DMS 273 treated with DMSO at 0.1 percent for 48 hours (cell line): ENCODE measurements at regions not wholly inside any gene's neighbourhood (a gene's known extent, or its start where the extent isn't known, plus 50 kb on each side); places are given as distances from the start of the nearest gene placed in this dataset.
A peak's percentile ranks its signal among the peaks of the same experiment; 100 is the strongest.
"Not testable (repeated sequence)": the region's sequence is repeated elsewhere in the genome, so short reads cannot be mapped to it uniquely, and the experiment has no call there.

ENCODE experiments used
- DNase-seq: peaks from one replicate; lab custom pipeline; 2025; lab: John Stamatoyannopoulos, UW

DNA sequence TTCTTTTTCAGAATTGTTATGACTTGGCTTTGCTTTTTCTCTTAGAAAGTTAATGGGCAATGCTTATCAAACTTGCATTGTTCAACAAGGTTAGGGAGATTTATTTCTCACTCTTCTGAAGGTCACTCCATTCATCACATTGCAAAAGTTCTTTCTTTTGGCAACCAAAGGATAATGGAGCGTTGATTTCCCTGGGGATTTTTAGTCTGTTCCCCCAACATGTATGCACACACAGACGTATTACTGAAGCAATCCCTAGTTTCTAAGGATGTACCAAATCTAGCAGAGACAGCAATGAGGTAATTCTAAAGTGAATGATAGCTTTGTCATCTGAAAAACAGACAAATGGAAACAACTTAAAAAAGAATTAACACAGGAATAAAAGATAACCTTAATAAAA, 349.1 kb downstream of the NYAP2 start:
- no peak for DNase-seq

DNA sequence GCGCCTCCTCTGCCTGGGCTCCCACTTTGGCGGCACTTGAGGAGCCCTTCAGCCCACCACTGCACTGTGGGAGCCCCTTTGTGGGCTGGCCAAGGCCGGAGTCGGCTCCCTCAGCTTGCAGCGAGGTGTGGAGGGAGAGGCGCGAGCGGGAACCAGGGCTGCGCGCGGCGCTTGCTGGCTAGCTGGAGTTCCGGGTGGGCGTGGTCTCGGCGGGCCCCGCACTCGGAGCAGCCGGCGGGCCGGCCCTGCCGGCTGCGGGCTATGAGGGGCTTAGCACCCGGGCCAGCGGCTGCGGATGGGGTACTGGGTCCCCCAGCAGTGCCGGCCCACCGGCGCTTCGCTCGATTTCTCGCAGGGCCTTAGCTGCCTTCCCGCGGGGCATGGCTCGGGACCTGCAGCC, 344.5 kb downstream of the NYAP2 start:
- not testable (repeated sequence) for DNase-seq

DNA sequence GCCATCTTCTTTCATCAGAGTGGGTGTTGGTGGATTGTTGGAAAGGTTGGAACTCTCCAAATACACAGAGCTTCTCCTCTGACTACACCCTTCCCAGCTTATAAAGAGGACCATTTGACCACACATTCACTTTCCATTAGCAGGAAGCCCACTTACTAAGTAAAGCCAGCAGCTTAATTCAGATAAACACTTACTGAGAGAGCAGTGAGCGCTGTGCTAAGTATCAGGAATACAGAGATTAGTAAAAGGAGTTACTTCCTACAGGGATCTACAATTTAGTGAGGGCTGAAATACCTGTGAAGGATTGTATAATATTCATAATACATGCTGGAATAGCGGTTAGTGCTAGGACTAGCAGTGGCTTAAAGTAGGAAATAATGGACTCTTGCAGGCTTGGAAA, 343.0 kb downstream of the NYAP2 start:
- DNase-seq = no peak

DNA sequence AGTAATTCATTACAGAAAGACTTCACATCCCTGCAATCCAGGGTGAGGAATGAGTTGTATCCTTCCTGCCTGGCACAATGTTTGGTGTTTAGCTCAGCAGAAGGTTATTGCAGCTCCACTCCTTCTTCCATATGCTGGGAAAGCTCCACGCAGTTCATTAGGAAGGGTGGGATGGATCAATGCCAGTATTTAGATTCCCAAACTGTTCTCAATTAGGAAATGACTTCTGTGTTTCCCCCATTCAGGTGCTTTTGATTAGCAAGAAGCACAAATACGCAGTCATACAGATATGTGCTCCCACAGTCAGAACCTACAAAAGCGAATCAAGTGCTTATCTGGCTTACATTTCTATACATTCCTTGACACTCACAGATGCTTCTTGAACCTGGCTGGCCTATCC, 340.6 kb downstream of the NYAP2 start:
- no peak for DNase-seq

DNA sequence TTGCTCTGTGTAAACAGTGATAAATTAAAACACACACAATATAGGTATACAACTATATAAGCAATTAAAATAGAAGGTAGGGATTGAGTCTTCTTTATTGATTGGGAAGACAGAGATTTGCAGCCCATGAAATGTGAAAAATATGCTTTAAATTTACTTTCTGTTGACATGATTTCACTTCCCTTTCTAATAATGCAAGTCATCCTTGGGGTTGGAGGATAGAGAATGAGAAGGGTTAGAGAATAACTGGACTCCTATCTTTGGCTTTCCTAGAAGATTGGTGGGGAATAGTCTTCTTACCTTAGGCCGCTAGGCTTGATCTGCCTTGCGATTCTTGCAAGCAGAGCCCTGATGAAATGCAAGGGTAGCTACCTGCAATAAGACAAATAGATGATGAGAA, 339.8 kb downstream of the NYAP2 start:
- no peak for DNase-seq

DNA sequence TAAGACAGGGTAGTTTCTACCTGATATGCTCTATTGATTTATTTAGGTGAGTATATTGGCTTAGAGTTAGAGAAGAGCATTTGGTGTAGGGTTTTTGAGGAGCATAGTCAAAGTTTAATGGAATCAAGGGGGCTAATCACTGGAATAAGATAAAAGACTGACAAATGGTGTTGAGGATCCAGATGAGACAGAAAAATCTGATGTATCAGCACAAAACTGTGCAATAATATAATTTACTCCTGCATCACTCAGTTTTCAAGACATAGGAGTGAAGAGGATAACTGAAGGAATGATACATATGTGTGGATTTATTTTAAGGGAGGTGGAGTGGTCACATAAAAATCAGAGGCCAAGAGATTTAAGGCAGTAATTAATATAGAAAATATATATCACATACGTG, 339.2 kb downstream of the NYAP2 start:
- DNase-seq = no peak

DNA sequence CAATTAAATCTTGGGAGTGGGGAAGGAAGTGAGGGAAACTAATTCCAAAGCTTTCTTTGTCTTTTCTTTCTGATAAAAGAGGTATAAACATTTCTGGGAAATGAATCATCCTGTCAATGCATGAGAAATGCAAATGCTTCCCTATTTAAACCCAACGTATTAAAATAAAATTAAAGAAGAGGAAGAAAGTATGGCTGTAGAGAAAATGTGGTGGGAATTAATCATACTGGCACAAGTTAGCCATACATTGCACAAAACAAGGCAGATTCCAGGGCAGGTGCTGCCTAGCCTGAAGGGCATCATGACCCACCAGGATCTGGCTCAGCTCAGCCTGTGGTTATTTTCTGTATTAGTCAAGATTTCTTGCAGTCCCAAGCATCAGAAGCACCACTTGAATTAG, 338.0 kb downstream of the NYAP2 start:
- DNase-seq = no peak

DNA sequence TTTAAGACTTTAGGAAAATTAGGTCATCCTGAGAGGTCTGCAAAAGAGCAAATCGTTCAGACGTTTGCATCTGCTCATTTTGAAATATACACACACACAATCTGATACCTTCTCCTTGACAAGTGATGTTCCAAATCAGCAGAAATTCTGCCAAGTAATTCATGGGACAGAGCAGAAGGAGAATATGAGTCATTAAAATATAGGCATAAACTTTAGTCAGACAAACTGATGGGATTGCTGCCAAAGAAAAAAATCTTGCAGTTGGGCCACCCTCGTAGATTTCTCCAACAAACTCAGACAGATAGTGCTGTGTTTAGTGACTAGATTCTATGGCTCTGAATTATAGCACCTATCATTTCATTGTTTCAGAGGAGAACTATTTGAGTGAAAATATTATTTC, 336.3 kb downstream of the NYAP2 start:
- DNase-seq = peak; percentile 47

DNA sequence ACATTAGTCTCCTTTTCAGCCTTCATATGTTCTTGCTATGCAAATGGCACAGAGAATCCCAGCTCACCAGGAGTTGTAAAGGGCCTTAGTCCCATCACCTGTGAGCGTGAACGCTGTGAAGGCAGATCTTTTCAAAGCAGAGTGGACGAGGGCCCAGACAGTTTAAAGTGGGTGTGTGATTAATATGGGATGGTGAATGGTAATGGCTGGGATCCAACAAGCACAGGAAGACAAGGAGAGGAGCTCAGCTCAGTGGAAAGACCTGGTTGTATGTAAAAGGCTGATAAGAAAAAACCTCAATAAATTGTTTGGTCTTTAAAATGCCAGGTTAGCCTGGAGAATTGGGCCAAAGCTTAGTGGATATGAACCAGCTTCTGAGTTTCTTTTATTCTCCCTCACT, 326.2 kb downstream of the NYAP2 start:
- no peak for DNase-seq
